Caco-2 (cell line): ENCODE measurements at regions not wholly inside any gene's neighbourhood (a gene's known extent, or its start where the extent isn't known, plus 50 kb on each side); places are given as distances from the start of the nearest gene placed in this dataset.

Experiments
- BruUV-seq: library from RNA; stranded (reverse); fragments of 400-500 nt; replicated peaks from 2 replicates; lab custom pipeline; 2021; lab: Mats Ljungman, UMichigan
- CTCF ChIA-PET: fragments of 300-600 bp; sonication (Branson Sonifier 250); formaldehyde crosslinking; loops from one replicate; lab custom pipeline; 2022; ENCODE audit warnings: antibody characterized with exemption; lab: Charles Lee
- POLR2A ChIA-PET: fragments of 300-600 bp; sonication (Branson Sonifier 250); formaldehyde crosslinking; loops from one replicate; lab custom pipeline; 2022; ENCODE audit warnings: antibody characterized with exemption; lab: Charles Lee
- DNase-seq, 2 experiments: peaks; one replicate each; pipeline versions ENCODE4 v3.0.0 to v3.0.0-alpha.2; 2020 to 2022
- H3K27me3 ChIP-seq: replicated peaks from 2 replicates; pipeline ENCODE4 v1.6.0; 2011; ENCODE audit warnings: low read length; ENCODE audit not compliant: control insufficient read depth, insufficient read depth
- H3K36me3 ChIP-seq: 2 replicates; pipeline ENCODE4 v1.5.1; 2011; ENCODE audit warnings: low read length; ENCODE audit not compliant: control insufficient read depth, insufficient read depth
- H3K4me1 ChIP-seq: fragments of 250-450 bp; sonication (Bioruptor Pico); 2 replicates; pipeline ENCODE4 v1.5.1; 2020; ENCODE audit warnings: mild to moderate bottlenecking
- H3K4me3 ChIP-seq: 2 replicates; pipeline ENCODE4 v1.5.1; 2011; ENCODE audit warnings: low read depth, mild to moderate bottlenecking, control low read depth, low read length
- H3K9me3 ChIP-seq: fragments of 250-450 bp; sonication (Bioruptor Pico); 2 replicates; pipeline ENCODE4 v1.5.1; 2020; ENCODE audit warnings: mild to moderate bottlenecking, moderate library complexity
- H3K27ac Mint-ChIP-seq: one replicate; pipeline ENCODE4 v1.8.0; 2022; ENCODE audit warnings: mixed read lengths; ENCODE audit not compliant: unreplicated experiment
- H3K27me3 Mint-ChIP-seq: one replicate; pipeline ENCODE4 v1.8.0; 2022; ENCODE audit warnings: mixed read lengths; ENCODE audit not compliant: insufficient read depth, unreplicated experiment
- H3K36me3 Mint-ChIP-seq: one replicate; pipeline ENCODE4 v1.8.0; 2022; ENCODE audit warnings: mild to moderate bottlenecking, mixed read lengths; ENCODE audit not compliant: insufficient read depth, unreplicated experiment
- H3K4me1 Mint-ChIP-seq: one replicate; pipeline ENCODE4 v1.8.0; 2022; ENCODE audit warnings: low read depth, mixed read lengths; ENCODE audit not compliant: unreplicated experiment
- H3K4me3 Mint-ChIP-seq: one replicate; pipeline ENCODE4 v1.8.0; 2022; ENCODE audit warnings: mild to moderate bottlenecking, moderate library complexity, mixed read lengths; ENCODE audit not compliant: unreplicated experiment
- H3K9me3 Mint-ChIP-seq: one replicate; pipeline ENCODE4 v1.8.0; 2022; ENCODE audit warnings: mixed read lengths; ENCODE audit not compliant: unreplicated experiment
- intact Hi-C: fragments of 100-400 bp; cut with micrococcal nuclease; formaldehyde crosslinking; loops from one replicate; pipeline ENCODE4 v1.10.0; 2022; ENCODE audit not compliant: unreplicated experiment
- TF ChIP-seq, protein P1 (sequence below), 2 experiments: fragments of 200-600 bp in 1 of 2; IDR thresholded peaks; 1 replicate in 1 of 2; 2 replicates in 1 of 2; pipeline versions ENCODE4 v1.5.1 to v1.8.0; 2011 to 2022; ENCODE audit warnings: antibody characterized with exemption in 1 of 2, control low read depth in 1 of 2, inconsistent platforms in 1 of 2, low read depth in 1 of 2, low read length in 1 of 2, mild to moderate bottlenecking in 1 of 2, moderate library complexity in 1 of 2; ENCODE audit not compliant: insufficient read depth in 1 of 2, severe bottlenecking in 1 of 2, unreplicated experiment in 1 of 2

DNA sequence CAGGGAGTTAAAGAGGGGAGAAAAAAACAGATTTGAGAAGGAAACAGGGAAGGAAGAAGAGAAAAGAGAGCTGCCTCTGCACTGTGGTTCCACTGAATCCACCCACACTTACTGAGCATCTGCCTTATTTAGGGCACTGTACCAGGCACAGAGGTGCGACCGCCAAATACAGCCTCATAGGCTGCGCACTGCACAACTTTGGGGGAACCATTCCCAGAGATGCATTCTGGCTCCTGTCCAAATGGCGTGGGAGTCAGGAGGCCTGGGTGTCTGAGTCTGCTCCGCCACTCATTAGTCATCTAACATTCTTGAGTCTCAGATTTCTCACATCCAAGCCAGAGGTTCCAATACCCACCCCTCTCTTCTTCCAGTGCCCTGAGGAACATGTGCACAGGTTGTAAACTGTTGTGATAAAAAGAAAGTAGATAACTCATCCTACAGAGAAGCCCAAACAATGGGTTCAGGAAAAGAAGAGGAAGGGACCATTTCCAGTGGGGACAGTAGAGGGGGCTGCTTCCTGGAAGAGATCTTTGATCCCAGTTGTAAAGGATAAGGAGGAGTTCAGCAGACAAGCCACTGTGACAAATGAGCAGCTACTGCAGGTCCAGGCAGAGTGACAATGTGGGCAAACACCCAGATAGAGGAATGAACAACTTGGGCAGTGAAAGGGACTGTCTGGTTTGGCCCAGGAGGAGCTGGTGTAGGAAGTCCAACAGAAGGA, 254.6 kb downstream of the UACA start:
- Mint-ChIP-seq H3K27ac (peak overlapping the region; percentile 89), H3K36me3 (peaks cover 8% of the 10 kb centered on the region), H3K27me3 (no peaks in the 10 kb centered on the region), H3K4me3 (no peak overlapping the region), H3K4me1 (peaks cover 25% of the 10 kb centered on the region), H3K9me3 (peaks cover 19% of the 10 kb centered on the region)
- ChIA-PET POLR2A (interaction anchor here (1.3 kb wide), 1 partner anchor 14 kb away, joined by 6 read pairs; no protein-coding TSS in a partner anchor), CTCF (interaction anchor here (1.0 kb wide), 1 partner anchor 42 kb away, joined by 3 read pairs; no protein-coding TSS in a partner anchor)
- peaks cover 30% of the 10 kb centered on the region for H3K9me3 ChIP-seq
- TSS peak; percentile 97 for BruUV-seq
- peaks cover 53% of the 10 kb centered on the region for H3K4me1 ChIP-seq
- no peak overlapping the region for H3K4me3 ChIP-seq
- DNase-seq = peak; percentile 25 to 50
- no peaks in the 10 kb centered on the region for H3K27me3 ChIP-seq
- no peaks in the 10 kb centered on the region for H3K36me3 ChIP-seq
- TF ChIP-seq, protein P1, sequence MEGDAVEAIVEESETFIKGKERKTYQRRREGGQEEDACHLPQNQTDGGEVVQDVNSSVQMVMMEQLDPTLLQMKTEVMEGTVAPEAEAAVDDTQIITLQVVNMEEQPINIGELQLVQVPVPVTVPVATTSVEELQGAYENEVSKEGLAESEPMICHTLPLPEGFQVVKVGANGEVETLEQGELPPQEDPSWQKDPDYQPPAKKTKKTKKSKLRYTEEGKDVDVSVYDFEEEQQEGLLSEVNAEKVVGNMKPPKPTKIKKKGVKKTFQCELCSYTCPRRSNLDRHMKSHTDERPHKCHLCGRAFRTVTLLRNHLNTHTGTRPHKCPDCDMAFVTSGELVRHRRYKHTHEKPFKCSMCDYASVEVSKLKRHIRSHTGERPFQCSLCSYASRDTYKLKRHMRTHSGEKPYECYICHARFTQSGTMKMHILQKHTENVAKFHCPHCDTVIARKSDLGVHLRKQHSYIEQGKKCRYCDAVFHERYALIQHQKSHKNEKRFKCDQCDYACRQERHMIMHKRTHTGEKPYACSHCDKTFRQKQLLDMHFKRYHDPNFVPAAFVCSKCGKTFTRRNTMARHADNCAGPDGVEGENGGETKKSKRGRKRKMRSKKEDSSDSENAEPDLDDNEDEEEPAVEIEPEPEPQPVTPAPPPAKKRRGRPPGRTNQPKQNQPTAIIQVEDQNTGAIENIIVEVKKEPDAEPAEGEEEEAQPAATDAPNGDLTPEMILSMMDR (IDR thresholded peaks at IDR 0.05; ENCODE audit: insufficient read depth in 1 of 2, low read depth in 1 of 2, low read length in 1 of 2, severe bottlenecking in 1 of 2, unreplicated experiment in 1 of 2) = no peak
- intact Hi-C loops = loop anchor here (1.0 to 5.0 kb wide), 3 partner anchors 14 to 108 kb away; no protein-coding TSS in a partner anchor

- Mint-ChIP-seq H3K27me3 (no peaks in the 10 kb centered on the region), H3K4me3 (no peak overlapping the region), H3K27ac (peak overlapping the region; percentile 89), H3K4me1 (peaks cover 30% of the 10 kb centered on the region), H3K36me3 (peaks cover 6% of the 10 kb centered on the region), H3K9me3 (peaks cover 19% of the 10 kb centered on the region)
- no peaks in the 10 kb centered on the region for H3K27me3 ChIP-seq
- intact Hi-C loops = loop anchor here (1.0 to 5.0 kb wide), 3 partner anchors 14 to 109 kb away; no protein-coding TSS in a partner anchor
- peaks cover 30% of the 10 kb centered on the region for H3K9me3 ChIP-seq
- peak; percentile 77 for DNase-seq
- BruUV-seq = no TSS peak
- peaks cover 53% of the 10 kb centered on the region for H3K4me1 ChIP-seq
- no peak overlapping the region for H3K4me3 ChIP-seq
- ChIA-PET POLR2A (interaction anchor here (0.6 to 1.3 kb wide), 3 partner anchors 13 to 408 kb away, joined by 6 to 14 read pairs (median 13); no protein-coding TSS in a partner anchor), CTCF (interaction anchor here (1.0 kb wide), 1 partner anchor 41 kb away, joined by 3 read pairs; no protein-coding TSS in a partner anchor)
- H3K36me3 ChIP-seq = no peaks in the 10 kb centered on the region
- TF ChIP-seq, protein P1 (IDR thresholded peaks at IDR 0.05; ENCODE audit: insufficient read depth in 1 of 2, low read depth in 1 of 2, low read length in 1 of 2, severe bottlenecking in 1 of 2, unreplicated experiment in 1 of 2) = no peak
Observed at GRCh38 chr15:70507772-70508371, 255.5 kb downstream of the UACA start.
